Activated CD8-positive, alpha-beta T cell treated with anti-CD3 and anti-CD28 coated beads for 36 hours (primary cell): ENCODE measurements at regions not wholly inside any gene's neighbourhood (a gene's known extent, or its start where the extent isn't known, plus 50 kb on each side); places are given as distances from the start of the nearest gene placed in this dataset.
A peak's percentile ranks its signal among the peaks of the same experiment; 100 is the strongest.

Source experiments
- ATAC-seq: fragments of 200-7000 bp; cut with Tn5 transposase; one replicate; pipeline ENCODE4 v1.10.0; 2021; ENCODE audit warnings: mild to moderate bottlenecking, moderate library complexity
- CTCF ChIA-PET: fragments of 350-600 bp; sonication (Branson Sonifier 250); formaldehyde crosslinking; loops from one replicate; lab custom pipeline; 2021; ENCODE audit warnings: antibody characterized with exemption; lab: Charles Lee
- POLR2A ChIA-PET: fragments of 350-600 bp; sonication (Branson Sonifier 250); formaldehyde crosslinking; loops from one replicate; lab custom pipeline; 2021; ENCODE audit warnings: antibody characterized with exemption; lab: Charles Lee
- DNase-seq: peaks from one replicate; pipeline ENCODE4 v3.0.0-alpha.2; 2020
- H3K27ac Mint-ChIP-seq: one replicate; pipeline ENCODE4 v1.8.0; 2021; ENCODE audit warnings: mild to moderate bottlenecking, mixed read lengths
- H3K27me3 Mint-ChIP-seq: one replicate; pipeline ENCODE4 v1.8.0; 2021; ENCODE audit warnings: mixed read lengths
- H3K36me3 Mint-ChIP-seq: one replicate; pipeline ENCODE4 v1.8.0; 2021; ENCODE audit warnings: low read depth, mixed read lengths
- H3K4me1 Mint-ChIP-seq: one replicate; pipeline ENCODE4 v1.8.0; 2021; ENCODE audit warnings: low read depth, mixed read lengths
- H3K4me3 Mint-ChIP-seq: one replicate; pipeline ENCODE4 v1.8.0; 2021; ENCODE audit warnings: mild to moderate bottlenecking, moderate library complexity, mixed read lengths
- H3K9me3 Mint-ChIP-seq: one replicate; pipeline ENCODE4 v1.8.0; 2021; ENCODE audit warnings: mixed read lengths
- CTCF ChIP-seq: fragments of 200-600 bp; IDR thresholded peaks from one replicate; pipeline ENCODE4 v1.8.0; 2022; ENCODE audit warnings: antibody characterized with exemption, mild to moderate bottlenecking
- intact Hi-C: fragments of 100-400 bp; cut with micrococcal nuclease; formaldehyde crosslinking; loops from one replicate; pipeline ENCODE4 v1.10.0; 2022

- Mint-ChIP-seq H3K27ac (no peak overlapping the region), H3K4me1 (no peaks in the 10 kb centered on the region), H3K9me3 (no peaks in the 10 kb centered on the region), H3K4me3 (no peak overlapping the region), H3K27me3 (peaks cover 15% of the 10 kb centered on the region), H3K36me3 (no peaks in the 10 kb centered on the region)
- TF ChIP-seq CTCF: no peak
- ATAC-seq (no peak), DNase-seq (no peak)
- CTCF ChIA-PET: no interaction called here
- intact Hi-C loops: no loop called here
- POLR2A ChIA-PET: no interaction called here
These were observed 75.0 kb upstream of the EPHB3 start for GRCh38 chr3:184486614-184487013.

DNA sequence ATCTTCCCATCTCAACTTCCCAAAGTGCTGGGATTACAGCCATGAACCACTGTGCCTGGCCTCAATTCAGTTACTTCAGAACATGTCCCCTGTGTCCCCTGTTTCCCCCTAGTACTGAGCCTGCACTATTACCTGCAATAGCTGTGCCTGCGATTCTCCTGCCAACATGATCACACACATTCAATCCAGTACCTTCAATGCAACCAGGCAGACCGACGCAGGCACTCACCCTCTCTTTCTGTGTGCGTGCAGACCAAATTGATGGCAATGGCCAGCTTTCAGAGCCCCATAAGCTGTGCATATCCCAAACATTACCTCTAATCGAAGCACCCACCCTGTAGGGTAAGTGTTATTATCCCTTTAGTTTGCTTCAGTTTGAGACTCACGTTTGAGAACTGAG, 73.0 kb upstream of the EPHB3 start:
- H3K27me3 Mint-ChIP-seq: peaks cover 26% of the 10 kb centered on the region
- H3K4me3 Mint-ChIP-seq: no peak overlapping the region

GRCh38 chr3:184489268-184489841, 72.2 kb upstream of the EPHB3 start:
- H3K9me3 Mint-ChIP-seq: no peaks in the 10 kb centered on the region
- peaks cover 34% of the 10 kb centered on the region for H3K27me3 Mint-ChIP-seq
- H3K4me1 Mint-ChIP-seq: peaks cover 3% of the 10 kb centered on the region
- CTCF ChIA-PET: interaction anchor here (1.2 to 1.9 kb wide), 2 partner anchors 11 to 118 kb away, joined by 3 to 4 read pairs; no protein-coding TSS in a partner anchor
- H3K36me3 Mint-ChIP-seq: no peaks in the 10 kb centered on the region
- intact Hi-C loops: no loop called here
- no peak for TF ChIP-seq CTCF
- H3K27ac Mint-ChIP-seq: no peak overlapping the region
- DNase-seq (no peak), ATAC-seq (no peak)
- POLR2A ChIA-PET: interaction anchor here (0.5 kb wide), 1 partner anchor 289 kb away, joined by 3 read pairs; no protein-coding TSS in a partner anchor
- no peak overlapping the region for H3K4me3 Mint-ChIP-seq

More for the DNA sequence above, 73.0 kb upstream of the EPHB3 start:
- ATAC-seq (no peak), DNase-seq (no peak)
- ChIA-PET POLR2A (no interaction called here), CTCF (no interaction called here)
- H3K9me3 Mint-ChIP-seq: no peaks in the 10 kb centered on the region
- intact Hi-C loops: no loop called here
- TF ChIP-seq CTCF: no peak
- no peak overlapping the region for H3K27ac Mint-ChIP-seq
- H3K4me1 Mint-ChIP-seq: peaks cover 3% of the 10 kb centered on the region
- H3K36me3 Mint-ChIP-seq: no peaks in the 10 kb centered on the region

GRCh38 chr3:184491011-184491576, 70.5 kb upstream of the EPHB3 start:
- H3K4me3 Mint-ChIP-seq: no peak overlapping the region
- peaks cover 37% of the 10 kb centered on the region for H3K27me3 Mint-ChIP-seq
- ChIA-PET POLR2A (no interaction called here), CTCF (interaction anchor here (1.9 kb wide), 1 partner anchor 120 kb away, joined by 4 read pairs; no protein-coding TSS in a partner anchor)
- intact Hi-C loops: no loop called here
- no peak for TF ChIP-seq CTCF
- no peaks in the 10 kb centered on the region for H3K36me3 Mint-ChIP-seq
- H3K9me3 Mint-ChIP-seq: no peaks in the 10 kb centered on the region
- no peak overlapping the region for H3K27ac Mint-ChIP-seq
- ATAC-seq (no peak), DNase-seq (no peak)
- H3K4me1 Mint-ChIP-seq: peaks cover 3% of the 10 kb centered on the region

DNA sequence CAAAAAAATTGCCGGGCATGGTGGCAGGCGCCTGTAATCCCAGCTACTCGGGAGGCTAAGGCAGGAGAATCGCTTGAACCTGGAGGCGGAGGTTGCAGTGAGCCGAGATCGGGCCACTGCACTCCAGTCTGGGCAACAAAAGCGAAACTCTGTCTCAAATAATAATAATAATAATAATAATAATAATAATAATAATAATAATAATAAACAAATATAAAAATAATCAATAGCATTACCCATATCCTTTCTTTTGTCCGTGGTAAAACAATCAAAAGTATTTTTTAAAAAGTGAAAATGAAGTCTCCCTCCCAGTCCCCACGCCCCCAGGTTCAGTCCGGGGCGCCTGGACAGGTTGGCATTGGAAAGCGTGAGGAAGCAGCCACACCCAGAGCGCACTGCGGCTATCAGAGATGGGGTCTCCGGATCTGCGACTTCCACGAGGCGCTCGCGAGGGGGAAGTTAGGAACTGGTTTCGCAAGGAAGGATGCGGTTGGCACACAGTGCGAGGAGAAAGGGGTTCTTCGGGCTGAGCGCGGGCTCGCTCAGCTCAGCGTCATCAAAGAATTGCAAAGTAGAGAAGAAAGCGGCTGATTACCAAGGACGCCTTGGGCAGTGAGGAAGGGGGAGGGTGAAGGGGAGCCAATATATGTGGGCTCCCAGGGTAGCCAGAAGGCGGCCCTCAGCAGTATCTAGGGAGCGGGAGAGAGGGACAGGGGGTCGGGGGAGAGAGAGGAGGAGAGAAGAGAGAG, 69.5 kb upstream of the EPHB3 start:
- Mint-ChIP-seq H3K27me3 (peaks cover 41% of the 10 kb centered on the region), H3K36me3 (no peaks in the 10 kb centered on the region), H3K9me3 (no peaks in the 10 kb centered on the region), H3K4me1 (peaks cover 3% of the 10 kb centered on the region), H3K27ac (no peak overlapping the region), H3K4me3 (peak overlapping the region; percentile 31)
- no peak for DNase-seq
- ChIA-PET CTCF (no interaction called here), POLR2A (no interaction called here)
- intact Hi-C loops: no loop called here
- no peak for TF ChIP-seq CTCF
- peak; percentile 27 for ATAC-seq
